Neural cell (in vitro differentiated cells): ENCODE measurements at regions not wholly inside any gene's neighbourhood (a gene's known extent, or its start where the extent isn't known, plus 50 kb on each side); places are given as distances from the start of the nearest gene placed in this dataset.
"Not testable (repeated sequence)": the region's sequence is repeated elsewhere in the genome, so short reads cannot be mapped to it uniquely, and the experiment has no call there.

Experiments used
- CTCF ChIP-seq: fragments of 450-650 bp; IDR thresholded peaks from 2 replicates; pipeline ENCODE4 v1.5.1; 2014; ENCODE audit warnings: antibody characterized with exemption, mild to moderate bottlenecking, moderate library complexity; ENCODE audit not compliant: poor library complexity, severe bottlenecking
- RAD21 ChIP-seq: fragments of 450-650 bp; conservative IDR thresholded peaks from 2 replicates; pipeline ENCODE4 v1.6.1; 2014; ENCODE audit warnings: antibody characterized with exemption, mild to moderate bottlenecking, moderate library complexity
- SMC3 ChIP-seq: fragments of 450-650 bp; conservative IDR thresholded peaks from 2 replicates; pipeline ENCODE4 v1.6.1; 2014; ENCODE audit warnings: antibody characterized with exemption, mild to moderate bottlenecking, moderate library complexity; ENCODE audit not compliant: poor library complexity

GRCh38 chr1:190837200-190837599 is 359.5 kb upstream of the BRINP3 start:
- TF ChIP-seq CTCF, SMC3, RAD21: not testable (repeated sequence)
